ENCODE measurements at regions not wholly inside any gene's neighbourhood (a gene's known extent, or its start where the extent isn't known, plus 50 kb on each side); places are given as distances from the start of the nearest gene placed in this dataset.

- no peaks in the 10 kb centered on the region for H4K20me1 ChIP-seq (ENCODE audit: control insufficient read depth, extremely low read depth, insufficient read depth, low read length)
- no peaks in the 10 kb centered on the region for H3K9me3 ChIP-seq (ENCODE audit: control insufficient read depth, low read depth, low read length)
- FAIRE-seq (no peak), DNase-seq (ENCODE audit: low read depth, low spot score) (no peak)
- H3K27me3 ChIP-seq (ENCODE audit: control insufficient read depth, extremely low read depth, insufficient read depth, low read length): no peaks in the 10 kb centered on the region
- TF ChIP-seq CTCF (optimal IDR thresholded peaks at IDR 0.05 in 1 of 3, IDR thresholded peaks at IDR 0.05 in 1 of 3, conservative IDR thresholded peaks at IDR 0.05 in 1 of 3; ENCODE audit: extremely low read depth in 1 of 3, insufficient read depth in 2 of 3, low read length in 3 of 3): no peak
- TF ChIP-seq EZH2 (IDR thresholded peaks at IDR 0.05; ENCODE audit: low read length): no peak
- no peaks in the 10 kb centered on the region for H3K9me1 ChIP-seq (ENCODE audit: control insufficient read depth, extremely low read depth, insufficient read depth, low read length)
- H3K9ac ChIP-seq (ENCODE audit: control insufficient read depth, extremely low read depth, insufficient read depth, low read length): no peak overlapping the region
- H3K79me2 ChIP-seq (ENCODE audit: control insufficient read depth, insufficient read depth, low read length): no peaks in the 10 kb centered on the region
- no peaks in the 10 kb centered on the region for H3K4me1 ChIP-seq (ENCODE audit: control insufficient read depth, extremely low read depth, insufficient read depth, low read length)
- H3K4me3 ChIP-seq (ENCODE audit: control insufficient read depth in 2 of 3, extremely low read depth in 1 of 3, insufficient read depth in 2 of 3, low read depth in 1 of 3, low read length in 3 of 3): no peak overlapping the region
- dilution Hi-C loops (cut with MboI; ENCODE audit: extremely low pct_ligation_motif_present, low sequenced_read_pairs): no loop called here
- no peak overlapping the region for H2AFZ ChIP-seq (ENCODE audit: control insufficient read depth, low read length)
- no peak overlapping the region for H3K4me2 ChIP-seq (ENCODE audit: control insufficient read depth, extremely low read depth, insufficient read depth, low read depth, low read length)
- H3K36me3 ChIP-seq (ENCODE audit: control insufficient read depth in 2 of 2, extremely low read depth in 1 of 2, insufficient read depth in 2 of 2, low read length in 2 of 2): no peaks in the 10 kb centered on the region
- H3K27ac ChIP-seq (ENCODE audit: control insufficient read depth, insufficient read depth, low read length): no peak overlapping the region
Observed at GRCh38 chr5:165263536-165263935, 1758.1 kb downstream of the MAT2B start.

- DNase-seq (ENCODE audit: low read depth, low spot score) (no peak), FAIRE-seq (no peak)
- Histone ChIP-seq H3K4me1 (ENCODE audit: control insufficient read depth, extremely low read depth, insufficient read depth, low read length) (no peaks in the 10 kb centered on the region), H3K27me3 (ENCODE audit: control insufficient read depth, extremely low read depth, insufficient read depth, low read length) (no peaks in the 10 kb centered on the region), H3K4me3 (ENCODE audit: control insufficient read depth in 2 of 3, extremely low read depth in 1 of 3, insufficient read depth in 2 of 3, low read depth in 1 of 3, low read length in 3 of 3) (no peak overlapping the region), H3K9me3 (ENCODE audit: control insufficient read depth, low read depth, low read length) (no peaks in the 10 kb centered on the region), H3K79me2 (ENCODE audit: control insufficient read depth, insufficient read depth, low read length) (no peaks in the 10 kb centered on the region), H3K36me3 (ENCODE audit: control insufficient read depth in 2 of 2, extremely low read depth in 1 of 2, insufficient read depth in 2 of 2, low read length in 2 of 2) (no peaks in the 10 kb centered on the region), H3K27ac (ENCODE audit: control insufficient read depth, insufficient read depth, low read length) (no peak overlapping the region), H3K4me2 (ENCODE audit: control insufficient read depth, extremely low read depth, insufficient read depth, low read depth, low read length) (no peak overlapping the region), H2AFZ (ENCODE audit: control insufficient read depth, low read length) (no peak overlapping the region), H4K20me1 (ENCODE audit: control insufficient read depth, extremely low read depth, insufficient read depth, low read length) (no peaks in the 10 kb centered on the region), H3K9ac (ENCODE audit: control insufficient read depth, extremely low read depth, insufficient read depth, low read length) (no peak overlapping the region), H3K9me1 (ENCODE audit: control insufficient read depth, extremely low read depth, insufficient read depth, low read length) (no peaks in the 10 kb centered on the region)
- dilution Hi-C loops (cut with MboI; ENCODE audit: extremely low pct_ligation_motif_present, low sequenced_read_pairs): no loop called here
- TF ChIP-seq EZH2 (IDR thresholded peaks at IDR 0.05; ENCODE audit: low read length): no peak
- TF ChIP-seq CTCF (optimal IDR thresholded peaks at IDR 0.05 in 1 of 3, IDR thresholded peaks at IDR 0.05 in 1 of 3, conservative IDR thresholded peaks at IDR 0.05 in 1 of 3; ENCODE audit: extremely low read depth in 1 of 3, insufficient read depth in 2 of 3, low read length in 3 of 3): no peak
Observed at GRCh38 chr5:165266939-165267338, 1761.5 kb downstream of the MAT2B start.

Data from keratinocyte (primary cell).